ENCODE measurements at regions not wholly inside any gene's neighbourhood (a gene's known extent, or its start where the extent isn't known, plus 50 kb on each side); places are given as distances from the start of the nearest gene placed in this dataset.
A peak's percentile ranks its signal among the peaks of the same experiment; 100 is the strongest.

DNA sequence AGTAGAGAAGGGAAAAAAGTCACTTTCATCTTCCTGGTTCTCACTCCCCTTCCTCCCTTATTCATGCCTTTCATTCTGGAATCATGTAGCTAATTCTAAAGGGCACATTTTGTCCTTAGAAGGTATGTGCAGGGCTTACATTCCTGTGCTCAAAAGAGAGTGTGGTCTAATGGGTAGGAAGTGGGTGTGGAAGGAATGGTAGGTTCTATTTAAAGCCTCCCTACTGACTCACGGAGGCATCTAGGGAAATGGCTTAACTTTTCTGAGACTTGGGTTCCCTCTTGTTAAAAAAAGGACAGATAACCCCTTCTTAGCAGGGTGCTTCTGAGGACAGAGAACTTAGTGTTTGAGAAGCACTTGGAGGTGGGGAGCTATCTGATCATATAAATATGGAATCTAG, 249.3 kb upstream of the DUSP10 start:
- DNase-seq (ENCODE audit: extremely low read depth, low read depth) = no peak
- no peak overlapping the region for H3K4me3 ChIP-seq (replicated peaks; ENCODE audit: low read depth, low read length)
- TF ChIP-seq, protein P1, sequence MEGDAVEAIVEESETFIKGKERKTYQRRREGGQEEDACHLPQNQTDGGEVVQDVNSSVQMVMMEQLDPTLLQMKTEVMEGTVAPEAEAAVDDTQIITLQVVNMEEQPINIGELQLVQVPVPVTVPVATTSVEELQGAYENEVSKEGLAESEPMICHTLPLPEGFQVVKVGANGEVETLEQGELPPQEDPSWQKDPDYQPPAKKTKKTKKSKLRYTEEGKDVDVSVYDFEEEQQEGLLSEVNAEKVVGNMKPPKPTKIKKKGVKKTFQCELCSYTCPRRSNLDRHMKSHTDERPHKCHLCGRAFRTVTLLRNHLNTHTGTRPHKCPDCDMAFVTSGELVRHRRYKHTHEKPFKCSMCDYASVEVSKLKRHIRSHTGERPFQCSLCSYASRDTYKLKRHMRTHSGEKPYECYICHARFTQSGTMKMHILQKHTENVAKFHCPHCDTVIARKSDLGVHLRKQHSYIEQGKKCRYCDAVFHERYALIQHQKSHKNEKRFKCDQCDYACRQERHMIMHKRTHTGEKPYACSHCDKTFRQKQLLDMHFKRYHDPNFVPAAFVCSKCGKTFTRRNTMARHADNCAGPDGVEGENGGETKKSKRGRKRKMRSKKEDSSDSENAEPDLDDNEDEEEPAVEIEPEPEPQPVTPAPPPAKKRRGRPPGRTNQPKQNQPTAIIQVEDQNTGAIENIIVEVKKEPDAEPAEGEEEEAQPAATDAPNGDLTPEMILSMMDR (IDR thresholded peaks at IDR 0.05; ENCODE audit: low read depth, low read length, missing control alignments) = no peak

DNA sequence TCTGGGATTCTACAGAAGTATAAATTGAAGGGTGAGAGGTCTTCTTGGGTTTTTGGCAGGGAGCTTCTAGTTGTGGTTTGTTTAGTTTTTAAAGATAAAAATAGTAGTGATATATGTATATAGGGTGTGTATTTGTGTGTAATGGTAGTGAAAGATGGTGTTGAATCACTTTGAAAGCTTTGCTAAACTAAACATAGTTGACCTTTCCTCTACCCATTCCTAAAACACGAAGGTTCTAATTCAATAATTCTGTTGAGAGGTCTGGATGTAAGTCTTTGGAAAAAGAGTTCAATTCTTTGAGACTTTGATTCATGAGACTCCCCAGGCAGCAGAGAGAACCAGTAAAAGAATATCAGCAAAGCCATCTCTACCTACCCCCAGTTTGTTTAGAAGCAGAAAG, 247.9 kb upstream of the DUSP10 start:
- DNase-seq (ENCODE audit: extremely low read depth, low read depth) = no peak
- TF ChIP-seq, protein P1 (IDR thresholded peaks at IDR 0.05; ENCODE audit: low read depth, low read length, missing control alignments) = no peak
- H3K4me3 ChIP-seq (replicated peaks; ENCODE audit: low read depth, low read length) = no peak overlapping the region

DNA sequence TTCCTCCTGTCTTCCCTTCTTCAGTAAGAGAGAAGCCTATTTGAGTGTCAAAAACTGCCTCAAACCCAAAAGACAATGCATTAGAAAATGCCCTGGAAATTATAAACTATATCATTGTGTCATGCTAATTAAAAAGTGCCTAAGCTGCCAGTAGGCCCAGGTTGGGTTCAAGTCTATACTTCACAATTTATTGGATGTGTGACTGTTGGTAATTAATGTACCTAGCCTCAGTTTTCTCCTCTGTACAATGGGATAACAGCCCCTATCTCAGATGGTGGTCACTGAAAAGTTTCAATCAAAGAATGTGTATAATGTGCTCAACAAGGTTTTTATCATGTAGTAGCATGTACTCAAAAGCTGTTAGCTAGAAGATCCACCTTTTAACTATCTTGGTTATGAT, 246.9 kb upstream of the DUSP10 start:
- DNase-seq (ENCODE audit: extremely low read depth, low read depth) = no peak
- TF ChIP-seq, protein P1 (IDR thresholded peaks at IDR 0.05; ENCODE audit: low read depth, low read length, missing control alignments) = no peak
- no peak overlapping the region for H3K4me3 ChIP-seq (replicated peaks; ENCODE audit: low read depth, low read length)

DNA sequence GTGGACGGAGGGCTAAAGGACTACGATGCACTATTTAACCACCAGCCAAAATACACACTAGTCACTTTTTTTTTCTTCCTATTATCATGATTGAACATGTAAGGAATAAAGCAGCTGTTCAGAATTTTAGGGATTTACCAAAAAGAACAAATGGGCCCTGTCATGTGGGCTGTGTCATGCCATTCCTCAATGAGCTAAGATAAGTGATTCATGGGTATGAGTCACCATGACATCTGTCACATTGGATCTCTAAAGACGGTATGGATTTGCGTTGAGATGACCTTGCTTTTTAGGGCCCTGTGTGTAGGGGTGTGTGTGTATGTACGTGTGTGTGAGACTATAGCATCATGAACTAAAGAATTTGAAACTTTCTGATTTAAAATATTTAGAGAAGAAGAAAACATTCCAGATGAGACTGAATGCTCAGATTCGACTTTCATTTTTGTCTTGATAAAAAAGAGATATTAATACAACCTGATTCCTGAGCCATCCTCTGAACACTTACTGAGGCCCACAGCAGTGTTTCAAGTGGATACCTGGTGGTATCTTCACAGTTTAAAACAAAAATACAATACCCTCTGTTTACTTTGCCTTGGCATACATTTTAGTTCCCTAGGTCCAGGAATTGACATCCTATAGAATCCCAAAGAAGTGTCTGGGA, 246.1 kb upstream of the DUSP10 start:
- DNase-seq (ENCODE audit: extremely low read depth, low read depth) = peak; percentile 14
- no peak overlapping the region for H3K4me3 ChIP-seq (replicated peaks; ENCODE audit: low read depth, low read length)
- TF ChIP-seq, protein P1 (IDR thresholded peaks at IDR 0.05; ENCODE audit: low read depth, low read length, missing control alignments) = no peak

DNA sequence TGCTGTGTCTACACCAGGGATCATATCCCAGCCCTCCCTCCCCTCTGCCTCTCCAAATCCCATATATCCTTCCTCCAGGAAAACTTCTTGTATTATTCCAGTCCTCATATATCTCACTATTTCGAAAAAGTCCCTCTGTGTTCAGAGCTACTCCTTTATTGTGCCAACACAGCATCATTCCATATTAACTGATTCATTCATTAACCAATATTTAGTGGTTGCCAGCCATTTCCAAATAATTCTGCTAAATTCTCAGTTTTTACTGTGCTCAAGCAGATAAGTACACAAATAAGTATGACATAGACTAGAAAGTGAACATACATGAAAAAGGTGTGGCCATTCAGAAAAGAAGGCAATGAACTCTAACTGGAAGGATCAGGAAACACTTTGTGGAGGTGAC, 241.6 kb upstream of the DUSP10 start:
- H3K4me3 ChIP-seq (replicated peaks; ENCODE audit: low read depth, low read length) = no peak overlapping the region
- no peak for DNase-seq (ENCODE audit: extremely low read depth, low read depth)
- TF ChIP-seq, protein P1 (IDR thresholded peaks at IDR 0.05; ENCODE audit: low read depth, low read length, missing control alignments) = no peak

DNA sequence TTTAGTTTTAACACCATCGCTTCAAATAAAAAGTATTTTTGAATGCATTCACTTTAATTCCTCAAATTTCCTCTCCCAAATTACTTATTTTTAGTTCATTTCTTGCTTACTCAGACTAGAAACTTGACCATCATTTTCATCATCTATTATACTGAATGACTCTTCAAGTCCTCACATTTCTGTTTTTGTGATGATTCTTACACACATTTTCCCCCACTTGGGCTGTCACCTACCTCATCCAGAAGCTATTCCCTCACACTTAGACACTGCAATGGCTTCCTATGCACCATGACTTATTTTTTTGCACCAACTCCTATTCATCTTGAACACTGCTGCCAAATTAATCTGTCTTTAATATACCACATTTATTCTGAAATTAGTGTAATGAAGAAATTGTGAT, 239.6 kb upstream of the DUSP10 start:
- TF ChIP-seq, protein P1 (IDR thresholded peaks at IDR 0.05; ENCODE audit: low read depth, low read length, missing control alignments) = no peak
- H3K4me3 ChIP-seq (replicated peaks; ENCODE audit: low read depth, low read length) = no peak overlapping the region
- DNase-seq (ENCODE audit: extremely low read depth, low read depth) = no peak

Measured in HFF-Myc (cell line).